Prostate gland (tissue), 2 donors: ENCODE measurements at regions not wholly inside any gene's neighbourhood (a gene's known extent, or its start where the extent isn't known, plus 50 kb on each side); places are given as distances from the start of the nearest gene placed in this dataset.

Source experiments
- POLR2AphosphoS5 ChIP-seq: sonication (generic); formaldehyde crosslinking; IDR thresholded peaks from one replicate; pipeline ENCODE4 v1.6.1; 2017; ENCODE audit warnings: antibody characterized with exemption
- TF ChIP-seq, protein P1 (sequence below), 4 experiments: fragments of 200-600 bp in 2 of 4; fragments of 450-650 bp in 2 of 4; sonication (generic) in 2 of 4; IDR thresholded peaks; 1 replicate in 3 of 4; 2 replicates in 1 of 4; pipeline ENCODE4 v1.5.1; 2016 to 2019; ENCODE audit warnings: antibody characterized with exemption in 4 of 4, mild to moderate bottlenecking in 2 of 4, moderate library complexity in 2 of 4

DNA sequence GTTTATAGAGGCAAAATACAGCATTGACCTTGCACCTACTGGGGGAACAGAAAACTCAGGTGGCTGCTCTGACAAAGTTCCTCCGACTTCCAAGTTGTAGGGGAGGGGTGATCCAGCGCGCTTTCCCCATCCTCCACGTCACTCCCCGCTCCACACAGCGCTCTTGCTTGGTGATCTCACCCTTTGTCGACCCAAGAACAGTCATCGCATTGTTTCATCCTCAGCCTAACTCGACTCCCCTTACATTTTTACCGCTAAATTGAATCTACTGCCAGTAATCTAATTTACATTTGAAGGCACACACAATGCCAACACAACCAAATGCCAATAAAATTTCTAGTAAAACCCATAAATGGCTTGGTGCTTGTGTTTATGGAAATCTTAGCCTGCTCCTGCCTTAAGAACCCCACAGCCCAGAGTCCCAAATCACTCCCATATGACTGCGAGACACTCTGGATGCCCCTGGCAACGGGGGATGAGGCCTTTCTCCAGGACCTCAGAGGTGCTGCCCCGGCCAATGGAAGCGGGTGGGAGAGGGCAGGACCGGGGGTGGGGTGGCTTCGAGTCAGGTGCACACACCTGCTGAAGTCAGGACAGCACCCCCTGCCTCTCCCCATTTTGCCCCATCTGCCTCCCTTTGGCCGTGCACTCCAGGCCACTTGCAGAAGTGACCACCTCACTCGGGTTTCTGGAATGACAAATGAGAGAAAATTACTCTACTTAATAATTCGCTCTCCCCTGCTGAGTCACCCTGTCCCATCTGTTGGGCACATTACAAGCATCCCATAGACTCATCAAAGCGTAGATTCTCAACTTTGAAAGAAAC is 98.2 kb upstream of the GSC start:
- TF ChIP-seq, protein P1, sequence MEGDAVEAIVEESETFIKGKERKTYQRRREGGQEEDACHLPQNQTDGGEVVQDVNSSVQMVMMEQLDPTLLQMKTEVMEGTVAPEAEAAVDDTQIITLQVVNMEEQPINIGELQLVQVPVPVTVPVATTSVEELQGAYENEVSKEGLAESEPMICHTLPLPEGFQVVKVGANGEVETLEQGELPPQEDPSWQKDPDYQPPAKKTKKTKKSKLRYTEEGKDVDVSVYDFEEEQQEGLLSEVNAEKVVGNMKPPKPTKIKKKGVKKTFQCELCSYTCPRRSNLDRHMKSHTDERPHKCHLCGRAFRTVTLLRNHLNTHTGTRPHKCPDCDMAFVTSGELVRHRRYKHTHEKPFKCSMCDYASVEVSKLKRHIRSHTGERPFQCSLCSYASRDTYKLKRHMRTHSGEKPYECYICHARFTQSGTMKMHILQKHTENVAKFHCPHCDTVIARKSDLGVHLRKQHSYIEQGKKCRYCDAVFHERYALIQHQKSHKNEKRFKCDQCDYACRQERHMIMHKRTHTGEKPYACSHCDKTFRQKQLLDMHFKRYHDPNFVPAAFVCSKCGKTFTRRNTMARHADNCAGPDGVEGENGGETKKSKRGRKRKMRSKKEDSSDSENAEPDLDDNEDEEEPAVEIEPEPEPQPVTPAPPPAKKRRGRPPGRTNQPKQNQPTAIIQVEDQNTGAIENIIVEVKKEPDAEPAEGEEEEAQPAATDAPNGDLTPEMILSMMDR (IDR thresholded peaks at IDR 0.05) = no peak
- no peak for TF ChIP-seq POLR2AphosphoS5
